ENCODE measurements at regions not wholly inside any gene's neighbourhood (a gene's known extent, or its start where the extent isn't known, plus 50 kb on each side); places are given as distances from the start of the nearest gene placed in this dataset.
"Not testable (repeated sequence)": the region's sequence is repeated elsewhere in the genome, so short reads cannot be mapped to it uniquely, and the experiment has no call there.

- no peak for DNase-seq (ENCODE audit: low spot score)
Observed at GRCh38 chr11:21930408-21930807, 262.5 kb upstream of the ANO5 start.

DNA sequence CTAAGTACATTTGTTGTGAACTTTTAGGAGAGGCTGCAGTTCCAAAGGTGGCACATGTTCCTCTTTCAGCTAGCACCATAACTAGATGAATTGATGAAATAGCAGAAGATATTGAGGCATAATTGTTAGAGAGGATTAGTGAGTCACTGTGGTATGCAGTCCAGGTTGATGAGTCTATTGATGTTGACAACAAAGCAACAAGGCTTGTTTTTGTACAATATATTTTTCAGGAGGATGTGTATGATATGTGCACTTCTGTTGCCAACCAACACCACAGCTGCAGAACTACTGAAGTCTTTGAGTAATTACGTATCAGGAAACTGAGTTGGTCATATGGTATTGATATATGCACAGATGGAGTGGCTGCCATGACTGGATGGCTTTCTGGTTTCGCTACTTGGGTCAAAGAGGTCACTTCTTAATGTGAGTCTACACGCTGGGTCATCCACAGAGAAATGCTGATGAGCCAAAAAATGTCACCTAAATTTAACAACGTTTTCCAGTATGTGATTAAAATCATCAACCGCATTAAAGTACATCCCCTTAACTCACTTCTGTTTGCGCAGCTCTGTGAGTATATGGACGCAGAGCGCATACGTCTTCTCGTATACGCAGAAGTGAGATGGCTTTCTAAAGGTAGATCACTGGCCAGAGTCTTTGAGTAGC lies 261.3 kb upstream of the ANO5 start:
- no peak for DNase-seq (ENCODE audit: low spot score)

- DNase-seq (ENCODE audit: low spot score), result peak; percentile 35
Observed at GRCh38 chr11:21933095-21933494, 259.8 kb upstream of the ANO5 start.

DNA sequence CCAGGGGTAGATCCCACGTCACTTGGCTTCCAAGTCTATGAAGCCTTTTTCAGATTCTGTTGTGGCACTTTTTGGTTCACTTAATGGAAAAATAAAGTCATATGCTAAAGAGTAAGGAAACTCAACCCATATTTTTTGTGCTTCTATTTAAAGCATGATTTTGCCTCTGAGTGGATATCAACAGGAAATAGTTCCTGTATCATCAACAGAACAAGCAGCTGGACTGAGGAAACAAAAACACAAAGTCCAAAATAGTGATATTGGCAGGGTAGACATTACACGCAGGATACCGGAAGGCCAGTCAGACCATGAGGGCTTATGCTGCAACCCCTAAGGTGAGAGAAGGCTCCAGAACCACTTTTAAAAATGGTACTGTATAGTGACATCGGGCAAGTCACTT lies 248.3 kb upstream of the ANO5 start:
- DNase-seq (ENCODE audit: low spot score), result no peak

GRCh38 chr11:21948876-21949275 lies 244.0 kb upstream of the ANO5 start:
- DNase-seq (ENCODE audit: low spot score), result no peak

- DNase-seq (ENCODE audit: low spot score), result no peak
Observed at GRCh38 chr11:21949763-21950413, 243.0 kb upstream of the ANO5 start.

GRCh38 chr11:21963013-21963412 lies 229.9 kb upstream of the ANO5 start:
- DNase-seq (ENCODE audit: low spot score), result no peak

DNA sequence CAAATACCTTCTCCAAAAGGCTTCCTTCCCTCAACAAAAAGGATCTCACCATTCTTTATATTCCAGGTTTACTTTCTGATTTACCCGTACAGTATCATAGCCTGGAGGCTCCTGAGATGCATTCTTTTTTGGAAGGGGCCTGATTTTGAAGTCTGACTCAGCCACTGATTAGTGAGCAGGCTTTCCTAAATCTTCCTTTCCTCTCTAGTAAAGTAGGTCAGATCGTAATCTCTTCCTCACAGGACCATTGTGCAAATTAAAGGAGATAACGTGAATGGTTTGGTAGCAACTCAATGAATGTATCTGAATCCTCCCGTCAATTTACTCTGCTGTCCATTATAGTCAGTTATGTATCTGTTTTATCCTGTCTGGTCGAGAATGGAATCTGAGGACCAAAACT lies 227.7 kb upstream of the ANO5 start:
- no peak for DNase-seq (ENCODE audit: low spot score)

DNA sequence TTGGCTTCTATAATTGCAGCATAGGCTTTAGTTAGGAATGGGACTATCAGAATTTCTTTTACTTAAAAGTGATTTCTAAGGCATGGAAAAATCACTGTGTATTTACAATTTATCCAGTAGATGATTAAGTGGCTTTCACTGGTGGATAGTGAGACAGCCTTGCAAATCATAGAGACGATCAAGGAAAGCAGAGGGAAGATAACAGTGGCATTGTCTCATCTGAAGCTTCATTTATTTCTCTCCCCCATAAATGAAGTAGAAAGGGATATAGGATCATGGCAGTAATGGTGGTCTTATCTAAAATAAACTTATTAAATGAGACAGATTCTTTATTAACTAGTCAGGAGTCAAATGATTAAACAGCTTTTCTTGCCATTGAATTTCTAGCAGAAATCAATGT lies 224.2 kb upstream of the ANO5 start:
- no peak for DNase-seq (ENCODE audit: low spot score)

GRCh38 chr11:21969841-21970240 lies 223.0 kb upstream of the ANO5 start:
- no peak for DNase-seq (ENCODE audit: low spot score)

DNA sequence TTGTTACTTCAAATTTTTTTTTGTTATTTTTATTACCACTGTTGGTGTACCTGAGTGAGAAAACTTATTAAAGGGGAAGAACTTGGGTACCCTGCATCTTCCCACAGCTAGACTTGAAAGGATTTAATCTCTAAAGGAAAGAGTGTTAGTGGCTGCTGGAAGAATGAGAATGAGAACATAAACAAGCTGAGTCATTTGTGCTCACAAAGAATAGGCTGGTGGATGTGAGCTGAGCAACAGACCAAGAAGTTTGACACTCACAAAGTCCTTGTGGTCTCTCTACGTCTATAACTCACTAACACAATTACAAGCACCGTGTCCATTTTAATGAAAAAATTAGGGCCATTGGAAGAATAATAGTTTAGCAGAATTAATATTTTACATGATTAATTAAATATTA lies 217.6 kb upstream of the ANO5 start:
- DNase-seq (ENCODE audit: low spot score), result no peak

DNA sequence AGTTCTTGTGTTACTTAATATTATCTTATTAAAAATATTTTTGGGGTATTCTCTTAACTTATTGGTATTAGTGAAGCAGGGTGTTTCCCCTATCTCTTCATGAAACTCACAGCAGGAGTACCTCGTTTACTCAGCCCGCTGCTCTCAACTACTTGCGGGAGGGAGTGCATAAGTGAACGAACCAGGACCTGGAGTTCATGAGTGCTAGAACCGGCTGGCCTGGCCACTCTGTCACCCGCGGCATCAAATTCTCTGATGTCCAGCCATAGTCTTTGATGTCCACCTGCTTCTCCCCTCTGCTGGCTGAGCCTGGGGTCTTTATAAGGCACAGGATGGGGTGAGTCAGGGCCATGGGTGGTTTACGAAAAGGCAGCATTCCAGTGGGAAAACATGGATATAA lies 216.7 kb upstream of the ANO5 start:
- DNase-seq (ENCODE audit: low spot score), result no peak

DNA sequence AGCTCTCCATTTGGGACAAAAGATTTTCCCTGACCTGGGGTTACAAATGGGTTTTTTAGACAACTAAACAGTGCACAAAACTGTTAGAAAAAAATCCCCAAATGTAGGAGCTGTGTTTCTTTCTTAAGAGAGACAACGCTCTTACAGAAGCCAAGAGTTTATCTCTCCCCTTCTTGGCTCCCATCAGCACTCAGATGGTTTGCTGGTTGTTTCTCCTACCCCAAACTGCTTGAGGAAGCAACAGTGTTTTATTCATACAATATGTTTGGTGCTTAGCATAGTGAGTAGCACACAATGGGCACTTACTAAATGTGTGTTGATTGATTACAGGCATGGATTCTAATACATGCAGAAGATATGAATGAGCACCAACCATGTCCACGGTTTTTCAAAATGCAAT lies 209.5 kb upstream of the ANO5 start:
- no peak for DNase-seq (ENCODE audit: low spot score)

DNA sequence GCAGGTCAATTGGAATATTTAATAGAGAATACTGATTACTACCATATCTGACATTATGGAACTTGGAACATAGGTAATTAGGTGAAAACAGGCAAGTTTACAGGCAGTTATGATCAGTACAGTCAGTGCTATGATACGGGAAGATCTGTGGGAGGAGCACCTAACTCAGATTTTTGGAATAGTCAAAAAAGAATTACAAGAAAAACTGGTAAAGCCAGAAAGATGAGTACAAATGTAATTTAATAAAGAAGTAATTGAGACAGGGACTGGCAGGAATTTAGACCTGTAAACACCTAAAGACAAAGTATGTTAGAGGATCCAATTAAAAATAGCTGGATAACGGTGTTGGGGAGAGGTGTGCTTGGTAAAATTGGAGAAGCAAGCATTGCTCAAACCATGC lies 206.5 kb upstream of the ANO5 start:
- no peak for DNase-seq (ENCODE audit: low spot score)

DNA sequence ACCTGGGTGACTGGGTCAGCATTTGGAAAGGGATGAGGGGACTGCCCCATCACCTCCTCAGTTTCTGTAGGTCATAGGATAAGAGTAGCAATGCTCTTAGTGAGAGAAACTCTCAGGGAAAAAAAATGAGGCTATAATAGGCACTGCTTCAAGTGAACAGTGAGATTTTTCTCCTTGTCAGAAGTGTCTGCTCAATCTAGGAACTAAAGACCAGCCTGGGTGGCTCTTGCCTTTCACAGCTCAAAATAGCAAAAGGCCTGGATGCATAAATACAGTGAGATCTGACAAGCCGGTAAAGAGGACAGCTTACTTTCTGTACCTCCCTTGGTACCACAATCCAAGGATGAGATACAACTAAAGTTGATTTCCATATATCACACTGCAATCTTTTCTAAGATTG lies 205.6 kb upstream of the ANO5 start:
- no peak for DNase-seq (ENCODE audit: low spot score)

DNA sequence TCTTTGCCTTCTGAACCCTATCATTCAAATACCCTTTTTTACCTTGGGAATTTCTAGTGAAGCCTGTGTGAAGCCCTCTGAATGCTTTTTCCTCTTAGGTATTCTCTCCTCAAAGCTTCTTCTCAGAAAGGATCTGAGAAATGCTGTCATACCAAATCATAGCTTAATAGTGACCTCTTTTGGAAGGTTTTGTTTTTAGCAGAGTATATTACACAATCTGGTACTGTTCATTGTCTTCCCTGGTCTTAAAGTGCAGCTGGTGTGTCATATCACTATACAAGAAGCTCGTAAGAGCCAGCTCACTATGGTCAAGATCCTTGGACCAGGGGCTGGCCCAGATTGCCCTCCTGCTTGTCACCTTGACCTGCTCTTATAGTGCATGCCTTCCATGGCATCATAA lies 204.4 kb upstream of the ANO5 start:
- peak; percentile 13 for DNase-seq (ENCODE audit: low spot score)

- DNase-seq (ENCODE audit: low spot score), result not testable (repeated sequence)
Observed at GRCh38 chr11:22001803-22002202, 191.1 kb upstream of the ANO5 start.

DNA sequence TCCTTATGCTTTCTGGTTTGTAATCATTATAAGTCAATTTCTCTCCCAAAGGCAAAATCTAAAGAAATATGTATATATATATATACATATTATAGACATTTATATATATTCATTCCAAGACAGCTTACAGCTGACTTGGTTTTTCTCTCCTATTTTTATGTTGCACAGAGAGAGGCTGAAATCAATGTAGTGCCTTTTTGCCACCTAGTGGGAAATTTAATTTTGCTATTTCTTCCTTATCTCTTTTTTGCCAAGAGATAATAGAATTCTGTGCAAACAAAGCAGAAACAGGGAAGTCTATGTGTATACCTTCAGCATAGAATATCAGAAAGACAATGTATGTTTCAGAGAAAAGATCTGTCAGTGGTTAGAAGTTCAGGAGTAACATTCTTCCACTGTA lies 186.0 kb upstream of the ANO5 start:
- DNase-seq (ENCODE audit: low spot score), result no peak

DNA sequence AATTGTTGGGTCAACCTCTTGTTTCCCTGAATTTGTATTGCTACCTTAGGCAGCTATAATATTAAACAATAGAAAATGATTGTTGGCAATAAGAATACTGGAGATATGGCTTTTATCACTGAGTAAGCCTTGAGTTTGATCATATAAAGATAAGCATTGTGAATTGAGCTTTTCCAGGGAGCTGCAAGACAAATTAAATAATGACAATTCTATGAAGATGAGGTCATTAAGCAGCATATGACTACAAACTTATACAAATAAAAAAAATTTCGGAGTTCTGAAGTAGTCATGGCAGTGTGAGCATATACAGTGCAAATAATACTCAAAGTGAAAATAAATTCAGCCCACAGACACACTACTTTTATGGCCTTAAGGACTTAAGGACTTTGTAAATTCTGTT lies 161.1 kb upstream of the ANO5 start:
- no peak for DNase-seq (ENCODE audit: low spot score)

DNA sequence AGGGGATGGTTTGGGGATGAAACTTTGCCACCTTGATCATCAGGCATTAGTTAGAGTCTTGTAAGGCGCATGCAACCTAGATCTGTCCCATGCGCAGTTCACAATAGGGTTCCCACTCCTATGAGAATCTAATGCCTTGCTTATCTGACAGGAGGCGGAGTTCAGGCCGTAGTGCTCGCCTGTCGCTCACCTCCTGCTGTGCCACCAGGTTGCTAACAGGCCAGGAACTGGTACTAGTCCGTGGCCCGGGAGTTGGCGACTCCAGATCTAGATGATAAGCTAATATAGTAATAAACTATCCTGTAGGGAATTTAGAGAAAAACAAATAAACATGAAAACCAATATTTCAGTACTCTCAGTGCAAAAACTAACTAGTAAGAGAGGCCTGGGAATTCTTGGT lies 155.4 kb upstream of the ANO5 start:
- no peak for DNase-seq (ENCODE audit: low spot score)

DNA sequence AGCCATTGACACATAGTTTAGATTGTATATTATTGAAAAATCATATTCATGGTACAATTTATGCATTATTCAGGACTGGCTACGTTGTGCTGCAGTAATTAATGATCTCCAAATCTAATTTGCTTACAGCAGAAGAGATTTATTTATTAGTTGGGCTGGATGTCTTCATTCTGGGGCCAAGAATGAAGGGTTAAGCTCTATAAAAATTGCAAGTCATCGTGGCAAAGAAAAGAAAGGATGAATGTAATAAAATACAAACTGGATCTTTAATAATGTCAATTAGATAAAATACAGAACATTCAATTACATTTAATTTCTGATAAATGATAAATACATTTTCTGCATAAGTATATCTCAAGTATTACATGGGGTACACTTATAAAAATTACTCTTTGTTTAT lies 151.8 kb upstream of the ANO5 start:
- no peak for DNase-seq (ENCODE audit: low spot score)

DNA sequence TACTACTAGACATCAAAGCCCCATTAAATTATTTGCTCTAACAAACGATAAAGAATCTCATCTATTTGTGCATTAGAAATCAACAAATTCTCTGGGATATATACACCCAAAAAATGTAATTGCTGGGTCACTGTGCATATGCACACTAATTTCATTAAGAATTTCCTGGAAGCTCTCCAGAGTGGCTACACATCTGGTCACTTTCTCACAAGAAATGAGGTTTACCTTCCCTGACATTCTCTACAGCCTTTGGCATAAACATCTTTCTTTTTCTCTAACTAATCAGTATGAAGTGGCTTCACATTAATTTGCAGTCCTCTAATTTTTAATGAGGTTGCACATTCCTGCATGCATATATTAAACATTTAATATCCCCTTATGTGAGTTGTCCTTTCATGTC lies 150.8 kb upstream of the ANO5 start:
- DNase-seq (ENCODE audit: low spot score), result no peak

GRCh38 chr11:22044126-22044525 lies 148.8 kb upstream of the ANO5 start:
- DNase-seq (ENCODE audit: low spot score), result no peak

DNA sequence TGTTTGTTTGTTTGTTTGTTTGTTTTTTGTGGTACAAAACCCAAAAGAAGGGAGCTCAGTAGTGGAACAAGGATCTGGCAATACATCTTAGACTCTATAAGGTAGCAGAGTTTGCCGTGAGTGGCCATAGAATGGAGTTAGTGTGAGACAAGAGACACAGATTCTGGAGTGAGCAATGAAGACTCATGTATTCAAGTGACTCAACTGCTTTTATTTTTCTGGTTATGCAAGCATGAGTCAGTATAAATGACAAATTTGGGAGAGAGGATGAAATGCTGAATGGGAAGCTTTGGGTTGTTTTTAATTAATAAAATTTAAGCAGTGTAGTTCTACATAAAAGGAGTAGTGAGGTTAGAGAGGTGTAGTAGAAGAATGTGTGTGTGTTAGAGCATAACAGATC lies 143.6 kb upstream of the ANO5 start:
- no peak for DNase-seq (ENCODE audit: low spot score)

All from D341Med (cell line).